D721Med (cell line): ENCODE measurements at regions not wholly inside any gene's neighbourhood (a gene's known extent, or its start where the extent isn't known, plus 50 kb on each side); places are given as distances from the start of the nearest gene placed in this dataset.

Experiments
- DNase-seq: peaks from one replicate; pipeline ENCODE4 v3.0.0; 2011; ENCODE audit warnings: low spot score; ENCODE audit not compliant: insufficient read length
- FAIRE-seq: peaks from 2 replicates; lab custom pipeline; 2011; peaks lifted over from hg19 to GRCh38; lab: Jason Lieb, UNC
- TF ChIP-seq, protein P1 (sequence below): IDR thresholded peaks from 2 replicates; pipeline ENCODE4 v1.5.1; 2012; ENCODE audit warnings: mild to moderate bottlenecking, control low read depth; ENCODE audit not compliant: insufficient read depth; ENCODE audit errors: missing control alignments

DNA sequence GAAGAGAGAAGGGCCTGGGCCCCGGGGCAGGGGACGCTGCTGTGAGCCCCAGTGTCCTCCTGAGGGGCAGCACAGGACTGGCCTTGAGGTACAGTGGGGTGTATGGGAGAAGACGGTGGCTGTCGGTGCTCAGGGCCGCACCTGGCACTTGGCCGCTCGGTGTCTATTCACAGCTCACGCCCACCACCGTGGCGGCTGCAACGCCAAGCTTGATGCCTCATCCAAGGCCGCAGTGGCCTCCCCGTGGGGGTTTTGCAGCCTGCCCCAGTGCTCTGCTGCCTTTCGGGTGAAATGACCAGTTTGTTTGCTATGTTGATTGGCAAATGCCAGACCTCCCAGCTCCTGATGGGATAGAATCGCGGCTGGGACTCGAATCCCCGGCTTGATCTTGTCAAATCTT, 79.5 kb upstream of the SLCO4A1 start:
- DNase-seq (no peak), FAIRE-seq (no peak)
- TF ChIP-seq, protein P1, sequence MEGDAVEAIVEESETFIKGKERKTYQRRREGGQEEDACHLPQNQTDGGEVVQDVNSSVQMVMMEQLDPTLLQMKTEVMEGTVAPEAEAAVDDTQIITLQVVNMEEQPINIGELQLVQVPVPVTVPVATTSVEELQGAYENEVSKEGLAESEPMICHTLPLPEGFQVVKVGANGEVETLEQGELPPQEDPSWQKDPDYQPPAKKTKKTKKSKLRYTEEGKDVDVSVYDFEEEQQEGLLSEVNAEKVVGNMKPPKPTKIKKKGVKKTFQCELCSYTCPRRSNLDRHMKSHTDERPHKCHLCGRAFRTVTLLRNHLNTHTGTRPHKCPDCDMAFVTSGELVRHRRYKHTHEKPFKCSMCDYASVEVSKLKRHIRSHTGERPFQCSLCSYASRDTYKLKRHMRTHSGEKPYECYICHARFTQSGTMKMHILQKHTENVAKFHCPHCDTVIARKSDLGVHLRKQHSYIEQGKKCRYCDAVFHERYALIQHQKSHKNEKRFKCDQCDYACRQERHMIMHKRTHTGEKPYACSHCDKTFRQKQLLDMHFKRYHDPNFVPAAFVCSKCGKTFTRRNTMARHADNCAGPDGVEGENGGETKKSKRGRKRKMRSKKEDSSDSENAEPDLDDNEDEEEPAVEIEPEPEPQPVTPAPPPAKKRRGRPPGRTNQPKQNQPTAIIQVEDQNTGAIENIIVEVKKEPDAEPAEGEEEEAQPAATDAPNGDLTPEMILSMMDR, result no peak

DNA sequence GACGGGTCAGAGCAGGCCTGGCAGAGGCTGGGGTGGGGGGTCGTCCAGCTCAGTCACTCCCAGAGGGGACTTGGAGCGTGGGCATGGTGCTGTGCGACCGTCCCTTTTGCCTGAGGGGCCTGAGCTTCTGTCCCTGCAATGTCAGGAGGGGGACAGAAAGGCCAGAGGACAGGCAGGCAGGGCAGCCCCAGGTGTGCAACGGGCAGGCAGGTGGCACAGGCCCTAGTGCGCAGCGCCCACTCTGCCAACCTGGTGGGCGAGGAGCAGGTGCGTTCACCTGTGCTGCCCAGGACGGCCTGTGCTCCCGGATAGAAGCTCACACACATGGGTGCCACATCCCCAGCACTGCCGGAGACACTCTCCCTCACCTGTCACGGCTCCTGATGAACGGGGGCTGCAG, 78.7 kb upstream of the SLCO4A1 start:
- DNase-seq, result no peak
- no peak for FAIRE-seq
- TF ChIP-seq, protein P1, result no peak

DNA sequence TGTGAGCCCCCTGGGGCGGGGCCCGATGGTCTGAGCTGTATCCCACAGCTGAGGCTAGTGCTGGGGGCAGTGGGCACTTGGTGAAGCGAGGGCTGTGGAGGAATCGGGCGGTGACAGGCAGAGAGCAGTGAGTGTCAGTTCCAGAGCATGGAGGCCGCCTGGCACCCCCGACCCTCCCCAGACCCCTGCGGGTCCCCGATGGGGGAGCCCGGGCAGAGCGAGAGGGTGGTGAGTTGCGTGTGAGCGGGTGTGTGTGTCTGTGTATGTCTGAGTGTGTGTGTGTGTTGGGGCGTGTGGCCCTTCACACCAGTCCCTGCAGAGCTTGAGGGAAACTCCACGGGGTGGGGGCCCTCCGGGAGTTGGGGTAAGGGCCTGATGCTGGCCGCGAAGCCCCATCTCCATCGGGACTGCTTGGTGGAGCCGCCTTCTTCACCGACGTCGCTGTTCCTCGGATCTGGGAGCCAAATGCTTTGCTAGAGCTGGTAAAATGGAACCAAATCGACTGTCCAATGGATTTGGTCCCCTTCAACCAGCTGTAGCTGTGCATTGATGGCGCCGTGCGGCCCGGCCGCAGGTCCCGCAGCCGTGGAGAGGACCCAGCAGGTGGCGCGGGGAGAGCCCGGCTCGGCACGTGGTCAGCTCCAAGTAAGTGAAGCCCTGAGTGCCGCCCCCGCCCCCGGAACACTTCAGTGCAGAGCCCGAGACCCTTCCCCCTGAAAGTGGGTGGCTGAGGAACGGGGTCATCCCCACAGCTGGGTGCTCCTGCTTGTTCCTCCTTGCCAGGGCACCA, 77.7 kb upstream of the SLCO4A1 start:
- no peak for DNase-seq
- FAIRE-seq, result no peak
- TF ChIP-seq, protein P1, result no peak

DNA sequence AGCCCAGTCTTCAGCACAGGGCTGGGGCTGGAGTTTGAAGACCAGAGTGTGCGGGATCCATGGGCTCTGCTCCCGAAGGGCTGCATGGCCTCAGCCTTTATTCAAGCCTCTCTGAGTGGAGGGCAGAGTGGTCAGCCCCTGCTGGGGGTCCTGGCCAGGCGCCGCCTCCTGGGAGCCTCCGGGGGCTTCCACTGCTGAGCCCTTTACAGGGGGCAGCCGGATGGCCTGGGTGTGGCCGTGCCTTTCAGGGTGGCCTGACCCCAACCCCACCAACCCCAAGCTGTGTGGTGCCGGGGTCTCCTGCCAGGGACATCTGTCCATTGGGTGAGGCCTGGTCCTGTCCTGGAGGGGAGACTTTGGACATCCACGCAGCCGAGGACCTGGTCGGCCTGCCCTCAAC, 76.0 kb upstream of the SLCO4A1 start:
- TF ChIP-seq, protein P1, result no peak

DNA sequence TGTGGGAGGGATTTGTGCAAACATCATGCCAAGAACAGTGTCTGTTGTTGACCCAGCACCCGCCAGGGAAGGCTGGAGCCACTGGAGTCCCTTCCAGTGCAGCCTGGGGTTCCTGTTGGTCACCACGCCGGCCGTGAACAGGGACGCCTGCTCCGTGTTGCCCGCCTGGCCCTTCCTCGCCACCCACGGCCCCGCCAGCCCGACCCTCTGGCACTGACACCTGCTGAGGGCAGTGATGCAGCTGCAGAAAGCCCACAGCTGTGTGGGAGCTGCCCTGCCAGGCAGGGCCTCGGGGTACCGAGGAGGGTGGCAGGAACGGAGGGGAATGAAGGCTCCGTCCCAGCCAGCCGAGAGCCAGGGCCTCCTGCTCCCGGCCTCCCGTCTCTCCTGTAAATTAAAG, 75.5 kb upstream of the SLCO4A1 start:
- TF ChIP-seq, protein P1, result no peak

More for the DNA sequence above, 76.0 kb upstream of the SLCO4A1 start:
- FAIRE-seq, result no peak
- no peak for DNase-seq

DNA sequence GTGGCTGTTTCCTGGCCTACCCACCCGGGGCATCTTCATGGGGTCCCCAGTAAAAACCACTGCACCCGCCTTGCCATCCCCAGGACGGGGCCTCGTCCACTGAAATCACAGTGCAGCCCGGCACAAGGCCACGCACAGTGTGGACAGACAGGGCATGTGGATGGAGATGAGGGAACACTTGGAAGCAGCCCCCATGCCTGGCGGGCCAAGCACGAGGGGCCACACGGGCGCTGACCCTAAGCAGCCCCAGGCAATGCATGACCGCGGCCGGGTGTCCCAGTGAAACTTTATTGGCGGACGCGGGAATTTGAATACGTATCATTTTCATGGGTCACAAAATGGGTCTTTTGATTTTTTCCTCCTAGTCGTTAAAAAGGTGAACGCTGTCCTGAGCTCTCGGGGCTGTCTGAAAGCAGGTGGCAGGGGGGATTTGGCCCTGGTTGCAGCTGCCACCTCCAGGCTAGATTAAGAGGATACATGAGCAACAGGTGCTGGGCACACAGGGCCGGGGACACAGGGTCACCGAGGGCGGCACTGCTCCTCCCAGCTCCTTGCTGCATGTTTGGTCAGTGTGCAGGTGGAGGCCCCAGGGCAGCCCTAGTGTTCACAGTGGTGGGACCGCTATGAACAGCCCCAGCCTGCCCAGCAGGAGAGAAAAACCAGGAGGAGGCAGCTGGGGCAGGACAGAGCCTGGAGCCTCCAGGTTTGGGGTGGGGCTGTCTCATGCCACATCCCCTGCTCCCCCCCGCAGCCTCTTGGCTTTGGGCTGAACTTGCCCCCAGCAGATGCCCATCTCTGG, 74.9 kb upstream of the SLCO4A1 start:
- no peak for DNase-seq
- FAIRE-seq, result no peak
- TF ChIP-seq, protein P1, result no peak

More for the DNA sequence above, 75.5 kb upstream of the SLCO4A1 start:
- FAIRE-seq (no peak), DNase-seq (no peak)

DNA sequence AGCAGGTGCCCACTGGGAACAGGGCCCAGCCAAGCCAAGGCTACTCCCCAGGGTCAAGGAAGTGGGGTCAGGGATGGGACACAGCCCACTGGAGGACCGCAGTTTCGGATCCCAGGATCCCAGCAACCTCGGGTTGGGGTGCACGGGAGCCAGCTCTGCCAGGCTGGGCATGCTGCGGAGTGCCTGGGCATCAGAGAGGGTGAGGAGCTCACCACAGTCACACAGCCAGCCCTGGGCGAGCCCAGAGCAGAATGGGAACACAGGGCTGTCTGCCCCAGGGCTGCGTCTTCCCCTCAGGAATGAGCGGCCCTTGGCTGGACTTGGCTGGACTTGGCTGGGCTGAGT, 74.3 kb upstream of the SLCO4A1 start:
- FAIRE-seq, result no peak
- DNase-seq, result no peak
- TF ChIP-seq, protein P1, result no peak
